ENCODE measurements at regions not wholly inside any gene's neighbourhood (a gene's known extent, or its start where the extent isn't known, plus 50 kb on each side); places are given as distances from the start of the nearest gene placed in this dataset.

- H3K4me1 ChIP-seq (ENCODE audit: control insufficient read depth in 5 of 5, insufficient read depth in 5 of 5, low read length in 5 of 5): peaks cover 0 to 1% (median 0%) of the 10 kb centered on the region in 5 donors
- H3K27me3 ChIP-seq (ENCODE audit: control insufficient read depth in 3 of 3, insufficient read depth in 3 of 3, low read length in 2 of 3): no peaks in the 10 kb centered on the region
- no peak overlapping the region for H3K27ac ChIP-seq (ENCODE audit: low read depth in 1 of 2, low read length in 1 of 2)
- no peak overlapping the region for H3K9ac ChIP-seq (ENCODE audit: insufficient read depth in 1 of 2, low read length in 2 of 2)
- 81 to 86% methylated on average over 4 of the region's 4 CpGs for WGBS, 2 donors
- no peak for DNase-seq
- H3K36me3 ChIP-seq (ENCODE audit: control insufficient read depth in 4 of 4, insufficient read depth in 4 of 4, low read length in 4 of 4): peaks cover 0 to 2% (median 0%) of the 10 kb centered on the region in 4 donors
- H3K9me3 ChIP-seq (ENCODE audit: control insufficient read depth in 4 of 4, insufficient read depth in 3 of 4, low read length in 3 of 4): no peaks in the 10 kb centered on the region
- no peak overlapping the region for H3K4me3 ChIP-seq
- TF ChIP-seq, protein P1, sequence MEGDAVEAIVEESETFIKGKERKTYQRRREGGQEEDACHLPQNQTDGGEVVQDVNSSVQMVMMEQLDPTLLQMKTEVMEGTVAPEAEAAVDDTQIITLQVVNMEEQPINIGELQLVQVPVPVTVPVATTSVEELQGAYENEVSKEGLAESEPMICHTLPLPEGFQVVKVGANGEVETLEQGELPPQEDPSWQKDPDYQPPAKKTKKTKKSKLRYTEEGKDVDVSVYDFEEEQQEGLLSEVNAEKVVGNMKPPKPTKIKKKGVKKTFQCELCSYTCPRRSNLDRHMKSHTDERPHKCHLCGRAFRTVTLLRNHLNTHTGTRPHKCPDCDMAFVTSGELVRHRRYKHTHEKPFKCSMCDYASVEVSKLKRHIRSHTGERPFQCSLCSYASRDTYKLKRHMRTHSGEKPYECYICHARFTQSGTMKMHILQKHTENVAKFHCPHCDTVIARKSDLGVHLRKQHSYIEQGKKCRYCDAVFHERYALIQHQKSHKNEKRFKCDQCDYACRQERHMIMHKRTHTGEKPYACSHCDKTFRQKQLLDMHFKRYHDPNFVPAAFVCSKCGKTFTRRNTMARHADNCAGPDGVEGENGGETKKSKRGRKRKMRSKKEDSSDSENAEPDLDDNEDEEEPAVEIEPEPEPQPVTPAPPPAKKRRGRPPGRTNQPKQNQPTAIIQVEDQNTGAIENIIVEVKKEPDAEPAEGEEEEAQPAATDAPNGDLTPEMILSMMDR (IDR thresholded peaks at IDR 0.05; ENCODE audit: control extremely low read depth, extremely low read depth): no peak
- ATAC-seq (ENCODE audit: insufficient read depth, low FRiP score): no peak
Measured at GRCh38 chr2:111246620-111247061, 125.9 kb downstream of the BCL2L11 start.

- Histone ChIP-seq H3K27me3 (ENCODE audit: control insufficient read depth in 3 of 3, insufficient read depth in 3 of 3, low read length in 2 of 3) (no peaks in the 10 kb centered on the region), H3K4me1 (ENCODE audit: control insufficient read depth in 5 of 5, insufficient read depth in 5 of 5, low read length in 5 of 5) (peaks cover 0 to 1% (median 0%) of the 10 kb centered on the region in 5 donors), H3K4me3 (no peak overlapping the region), H3K27ac (ENCODE audit: low read depth in 1 of 2, low read length in 1 of 2) (no peak overlapping the region), H3K36me3 (ENCODE audit: control insufficient read depth in 4 of 4, insufficient read depth in 4 of 4, low read length in 4 of 4) (peaks cover 0 to 2% (median 0%) of the 10 kb centered on the region in 4 donors), H3K9ac (ENCODE audit: insufficient read depth in 1 of 2, low read length in 2 of 2) (no peak overlapping the region), H3K9me3 (ENCODE audit: control insufficient read depth in 4 of 4, insufficient read depth in 3 of 4, low read length in 3 of 4) (no peaks in the 10 kb centered on the region)
- DNase-seq: no peak
- TF ChIP-seq, protein P1 (IDR thresholded peaks at IDR 0.05; ENCODE audit: control extremely low read depth, extremely low read depth): no peak
- 98 to 99% methylated on average over 2 of the region's 2 CpGs for WGBS, 2 donors
- ATAC-seq (ENCODE audit: insufficient read depth, low FRiP score): no peak
Measured at GRCh38 chr2:111247491-111247890, 126.8 kb downstream of the BCL2L11 start.

GRCh38 chr2:111249806-111250205 lies 129.1 kb downstream of the BCL2L11 start:
- no peak overlapping the region for H3K4me3 ChIP-seq
- DNase-seq (no peak), ATAC-seq (ENCODE audit: insufficient read depth, low FRiP score) (no peak)
- no peaks in the 10 kb centered on the region for H3K9me3 ChIP-seq (ENCODE audit: control insufficient read depth in 4 of 4, insufficient read depth in 3 of 4, low read length in 3 of 4)
- H3K4me1 ChIP-seq (ENCODE audit: control insufficient read depth in 5 of 5, insufficient read depth in 5 of 5, low read length in 5 of 5): peaks cover 0 to 1% (median 0%) of the 10 kb centered on the region in 5 donors
- H3K27me3 ChIP-seq (ENCODE audit: control insufficient read depth in 3 of 3, insufficient read depth in 3 of 3, low read length in 2 of 3): no peaks in the 10 kb centered on the region
- H3K36me3 ChIP-seq (ENCODE audit: control insufficient read depth in 4 of 4, insufficient read depth in 4 of 4, low read length in 4 of 4): peaks cover 0 to 2% (median 0%) of the 10 kb centered on the region in 4 donors
- H3K9ac ChIP-seq (ENCODE audit: insufficient read depth in 1 of 2, low read length in 2 of 2): no peak overlapping the region
- H3K27ac ChIP-seq (ENCODE audit: low read depth in 1 of 2, low read length in 1 of 2): no peak overlapping the region
- TF ChIP-seq, protein P1 (IDR thresholded peaks at IDR 0.05; ENCODE audit: control extremely low read depth, extremely low read depth): no peak

- DNase-seq (no peak), ATAC-seq (ENCODE audit: insufficient read depth, low FRiP score) (no peak)
- Histone ChIP-seq H3K4me3 (no peak overlapping the region), H3K27me3 (ENCODE audit: control insufficient read depth in 3 of 3, insufficient read depth in 3 of 3, low read length in 2 of 3) (no peaks in the 10 kb centered on the region), H3K27ac (ENCODE audit: low read depth in 1 of 2, low read length in 1 of 2) (no peak overlapping the region), H3K9ac (ENCODE audit: insufficient read depth in 1 of 2, low read length in 2 of 2) (no peak overlapping the region), H3K9me3 (ENCODE audit: control insufficient read depth in 4 of 4, insufficient read depth in 3 of 4, low read length in 3 of 4) (no peaks in the 10 kb centered on the region), H3K36me3 (ENCODE audit: control insufficient read depth in 4 of 4, insufficient read depth in 4 of 4, low read length in 4 of 4) (peaks cover 0 to 2% (median 0%) of the 10 kb centered on the region in 4 donors), H3K4me1 (ENCODE audit: control insufficient read depth in 5 of 5, insufficient read depth in 5 of 5, low read length in 5 of 5) (peaks cover 0 to 1% (median 0%) of the 10 kb centered on the region in 5 donors)
- TF ChIP-seq, protein P1 (IDR thresholded peaks at IDR 0.05; ENCODE audit: control extremely low read depth, extremely low read depth): no peak
- WGBS, 2 donors: 80 to 84% methylated on average over 1 of the region's 1 CpG
Measured at GRCh38 chr2:111250448-111251030, 129.8 kb downstream of the BCL2L11 start.

Measured in lung (tissue), 11 donors.